ENCODE measurements at regions not wholly inside any gene's neighbourhood (a gene's known extent, or its start where the extent isn't known, plus 50 kb on each side); places are given as distances from the start of the nearest gene placed in this dataset.

- H3K4me3 ChIP-seq: no peak overlapping the region
- TF ChIP-seq CTCF (IDR thresholded peaks at IDR 0.05): no peak
- no peak for DNase-seq (ENCODE audit: low spot score)
- H3K4me1 ChIP-seq: no peaks in the 10 kb centered on the region
- no peak overlapping the region for H3K27ac ChIP-seq
- H3K9me3 ChIP-seq: no peaks in the 10 kb centered on the region
- no peaks in the 10 kb centered on the region for H3K36me3 ChIP-seq
- no peaks in the 10 kb centered on the region for H3K27me3 ChIP-seq
These were observed 289.7 kb upstream of the IRX4 start for GRCh38 chr5:2172471-2172870.

DNA sequence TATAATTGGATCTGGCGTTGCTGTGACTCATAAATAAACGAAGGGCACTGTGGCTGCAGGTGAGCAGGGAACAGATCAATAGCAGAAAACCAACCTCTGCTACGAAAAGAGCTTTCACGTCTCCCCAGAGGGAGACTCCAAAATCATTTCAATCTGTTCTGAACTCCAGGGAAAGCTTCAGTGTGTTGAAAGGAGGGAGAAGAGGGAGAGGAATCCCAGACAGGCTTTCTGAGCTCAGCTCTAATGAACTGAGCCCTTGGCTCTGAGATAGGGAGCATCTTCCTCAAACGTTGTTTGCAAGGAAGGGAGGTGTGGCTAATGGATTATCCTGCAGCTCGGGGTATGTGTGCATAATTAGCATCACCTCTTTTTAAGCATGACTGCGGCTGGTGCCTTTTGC, 288.0 kb upstream of the IRX4 start:
- Histone ChIP-seq H3K9me3 (no peaks in the 10 kb centered on the region), H3K27me3 (no peaks in the 10 kb centered on the region), H3K27ac (no peak overlapping the region), H3K36me3 (no peaks in the 10 kb centered on the region), H3K4me1 (no peaks in the 10 kb centered on the region), H3K4me3 (no peak overlapping the region)
- no peak for TF ChIP-seq CTCF (IDR thresholded peaks at IDR 0.05)
- no peak for DNase-seq (ENCODE audit: low spot score)

- Histone ChIP-seq H3K4me1 (no peaks in the 10 kb centered on the region), H3K4me3 (no peak overlapping the region), H3K27me3 (no peaks in the 10 kb centered on the region), H3K27ac (no peak overlapping the region), H3K36me3 (no peaks in the 10 kb centered on the region), H3K9me3 (no peaks in the 10 kb centered on the region)
- no peak for TF ChIP-seq CTCF (IDR thresholded peaks at IDR 0.05)
- no peak for DNase-seq (ENCODE audit: low spot score)
These were observed 287.4 kb upstream of the IRX4 start for GRCh38 chr5:2169850-2170760.

DNA sequence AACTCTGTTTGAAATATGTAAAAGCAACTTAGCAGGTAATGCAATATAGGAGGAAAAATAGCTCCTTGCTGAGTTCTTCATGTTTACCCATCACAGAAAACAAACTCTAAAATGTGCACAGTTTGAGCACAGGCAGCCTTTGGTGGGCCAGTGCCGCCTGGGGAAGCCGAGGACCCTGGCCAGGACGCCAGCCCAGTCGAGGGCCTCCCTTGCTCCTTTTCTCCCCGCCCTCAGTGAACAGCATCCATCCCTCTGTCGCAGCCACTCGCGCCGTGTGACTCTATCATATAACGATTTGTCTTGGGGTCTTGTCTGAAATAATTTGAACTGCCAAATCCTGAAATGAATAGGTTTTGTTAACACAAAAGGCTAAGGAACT, 286.7 kb upstream of the IRX4 start:
- H3K9me3 ChIP-seq: no peaks in the 10 kb centered on the region
- no peak overlapping the region for H3K4me3 ChIP-seq
- H3K4me1 ChIP-seq: no peaks in the 10 kb centered on the region
- H3K36me3 ChIP-seq: no peaks in the 10 kb centered on the region
- no peaks in the 10 kb centered on the region for H3K27me3 ChIP-seq
- no peak overlapping the region for H3K27ac ChIP-seq
- no peak for TF ChIP-seq CTCF (IDR thresholded peaks at IDR 0.05)
- no peak for DNase-seq (ENCODE audit: low spot score)

- no peaks in the 10 kb centered on the region for H3K36me3 ChIP-seq
- no peak overlapping the region for H3K4me3 ChIP-seq
- no peak for DNase-seq (ENCODE audit: low spot score)
- no peaks in the 10 kb centered on the region for H3K4me1 ChIP-seq
- H3K27ac ChIP-seq: no peak overlapping the region
- no peak for TF ChIP-seq CTCF (IDR thresholded peaks at IDR 0.05)
- H3K9me3 ChIP-seq: no peaks in the 10 kb centered on the region
- H3K27me3 ChIP-seq: no peaks in the 10 kb centered on the region
These were observed 286.1 kb upstream of the IRX4 start for GRCh38 chr5:2168601-2169429.
